ENCODE measurements at regions not wholly inside any gene's neighbourhood (a gene's known extent, or its start where the extent isn't known, plus 50 kb on each side); places are given as distances from the start of the nearest gene placed in this dataset.
"Not testable (repeated sequence)": the region's sequence is repeated elsewhere in the genome, so short reads cannot be mapped to it uniquely, and the experiment has no call there.

DNA sequence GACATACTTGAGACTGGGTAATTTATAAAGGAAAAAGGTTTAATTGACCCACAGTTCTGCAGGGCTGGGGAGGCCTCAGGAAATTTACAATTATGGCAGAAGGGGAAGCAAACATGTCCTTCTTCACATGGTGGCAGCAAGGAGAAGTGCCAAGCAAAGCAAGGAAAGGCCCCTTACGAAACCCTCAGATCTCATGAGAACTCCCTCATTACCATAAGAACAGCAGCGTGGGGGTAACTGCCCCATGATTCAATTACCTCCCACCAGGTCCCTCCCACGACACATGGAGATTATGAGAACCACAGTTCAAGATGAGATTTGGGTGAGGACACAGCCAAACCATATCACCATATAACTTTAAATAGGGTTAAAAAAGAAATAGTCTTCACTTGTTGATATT lies 502.9 kb downstream of the PID1 start:
- TF ChIP-seq TOX (CRISPR knock-in tag; IDR thresholded peaks at IDR 0.05; ENCODE audit: borderline replicate concordance); CREB5 (CRISPR knock-in tag; IDR thresholded peaks at IDR 0.05; ENCODE audit: low read depth); RARB (CRISPR knock-in tag; IDR thresholded peaks at IDR 0.05); ZNF8 (CRISPR knock-in tag; IDR thresholded peaks at IDR 0.05); OSR1 (CRISPR knock-in tag; IDR thresholded peaks at IDR 0.05); ZC3H10 (CRISPR knock-in tag; IDR thresholded peaks at IDR 0.05); ARNTL (CRISPR knock-in tag; IDR thresholded peaks at IDR 0.05; ENCODE audit: borderline replicate concordance, low read depth); BACH2 (CRISPR knock-in tag; IDR thresholded peaks at IDR 0.05; ENCODE audit: borderline replicate concordance); SNAI2 (CRISPR knock-in tag; IDR thresholded peaks at IDR 0.05); ZFP30 (CRISPR knock-in tag; IDR thresholded peaks at IDR 0.05): not testable (repeated sequence)
- TF ChIP-seq, protein P1, sequence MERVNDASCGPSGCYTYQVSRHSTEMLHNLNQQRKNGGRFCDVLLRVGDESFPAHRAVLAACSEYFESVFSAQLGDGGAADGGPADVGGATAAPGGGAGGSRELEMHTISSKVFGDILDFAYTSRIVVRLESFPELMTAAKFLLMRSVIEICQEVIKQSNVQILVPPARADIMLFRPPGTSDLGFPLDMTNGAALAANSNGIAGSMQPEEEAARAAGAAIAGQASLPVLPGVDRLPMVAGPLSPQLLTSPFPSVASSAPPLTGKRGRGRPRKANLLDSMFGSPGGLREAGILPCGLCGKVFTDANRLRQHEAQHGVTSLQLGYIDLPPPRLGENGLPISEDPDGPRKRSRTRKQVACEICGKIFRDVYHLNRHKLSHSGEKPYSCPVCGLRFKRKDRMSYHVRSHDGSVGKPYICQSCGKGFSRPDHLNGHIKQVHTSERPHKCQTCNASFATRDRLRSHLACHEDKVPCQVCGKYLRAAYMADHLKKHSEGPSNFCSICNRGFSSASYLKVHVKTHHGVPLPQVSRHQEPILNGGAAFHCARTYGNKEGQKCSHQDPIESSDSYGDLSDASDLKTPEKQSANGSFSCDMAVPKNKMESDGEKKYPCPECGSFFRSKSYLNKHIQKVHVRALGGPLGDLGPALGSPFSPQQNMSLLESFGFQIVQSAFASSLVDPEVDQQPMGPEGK (CRISPR knock-in tag; IDR thresholded peaks at IDR 0.05; ENCODE audit: borderline replicate concordance), result not testable (repeated sequence)
- TF ChIP-seq, protein P2, sequence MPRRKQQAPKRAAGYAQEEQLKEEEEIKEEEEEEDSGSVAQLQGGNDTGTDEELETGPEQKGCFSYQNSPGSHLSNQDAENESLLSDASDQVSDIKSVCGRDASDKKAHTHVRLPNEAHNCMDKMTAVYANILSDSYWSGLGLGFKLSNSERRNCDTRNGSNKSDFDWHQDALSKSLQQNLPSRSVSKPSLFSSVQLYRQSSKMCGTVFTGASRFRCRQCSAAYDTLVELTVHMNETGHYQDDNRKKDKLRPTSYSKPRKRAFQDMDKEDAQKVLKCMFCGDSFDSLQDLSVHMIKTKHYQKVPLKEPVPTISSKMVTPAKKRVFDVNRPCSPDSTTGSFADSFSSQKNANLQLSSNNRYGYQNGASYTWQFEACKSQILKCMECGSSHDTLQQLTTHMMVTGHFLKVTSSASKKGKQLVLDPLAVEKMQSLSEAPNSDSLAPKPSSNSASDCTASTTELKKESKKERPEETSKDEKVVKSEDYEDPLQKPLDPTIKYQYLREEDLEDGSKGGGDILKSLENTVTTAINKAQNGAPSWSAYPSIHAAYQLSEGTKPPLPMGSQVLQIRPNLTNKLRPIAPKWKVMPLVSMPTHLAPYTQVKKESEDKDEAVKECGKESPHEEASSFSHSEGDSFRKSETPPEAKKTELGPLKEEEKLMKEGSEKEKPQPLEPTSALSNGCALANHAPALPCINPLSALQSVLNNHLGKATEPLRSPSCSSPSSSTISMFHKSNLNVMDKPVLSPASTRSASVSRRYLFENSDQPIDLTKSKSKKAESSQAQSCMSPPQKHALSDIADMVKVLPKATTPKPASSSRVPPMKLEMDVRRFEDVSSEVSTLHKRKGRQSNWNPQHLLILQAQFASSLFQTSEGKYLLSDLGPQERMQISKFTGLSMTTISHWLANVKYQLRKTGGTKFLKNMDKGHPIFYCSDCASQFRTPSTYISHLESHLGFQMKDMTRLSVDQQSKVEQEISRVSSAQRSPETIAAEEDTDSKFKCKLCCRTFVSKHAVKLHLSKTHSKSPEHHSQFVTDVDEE (CRISPR knock-in tag; IDR thresholded peaks at IDR 0.05), result not testable (repeated sequence)

All from SK-N-SH treated with all-trans-retinoic acid at 6 μM for 48 hours (cell line).